Heart right ventricle (tissue), 16 donors: ENCODE measurements at regions not wholly inside any gene's neighbourhood (a gene's known extent, or its start where the extent isn't known, plus 50 kb on each side); places are given as distances from the start of the nearest gene placed in this dataset.

Experiments
- ATAC-seq, 8 donors: fragments of 200-7000 bp; cut with Tn5 transposase; one replicate each; pipeline ENCODE4 v1.9.1; 2020; ENCODE audit warnings: mild to moderate bottlenecking in 8 of 8, moderate library complexity in 8 of 8, moderate number of reproducible peaks in 1 of 8
- DNase-seq, 2 donors: peaks; one replicate each; pipeline ENCODE4 v3.0.0-alpha.2; 2020
- H3K27ac ChIP-seq, 10 donors: fragments of 200-600 bp; sonication (generic) in 2 of 10; one replicate each; pipeline versions ENCODE4 v1.5.0 to v1.8.0; 2020 to 2022; ENCODE audit warnings: mild to moderate bottlenecking in 3 of 10
- H3K27me3 ChIP-seq, 7 donors: fragments of 200-600 bp; one replicate each; pipeline ENCODE4 v1.8.0; 2021 to 2022; ENCODE audit warnings: mild to moderate bottlenecking in 2 of 7
- H3K36me3 ChIP-seq, 9 donors: fragments of 200-600 bp; sonication (generic) in 1 of 9; one replicate each; pipeline versions ENCODE4 v1.5.0 to v1.8.0; 2020 to 2022; ENCODE audit warnings: mild to moderate bottlenecking in 2 of 9
- H3K4me1 ChIP-seq, 9 donors: fragments of 200-600 bp; sonication (generic) in 1 of 9; one replicate each; pipeline versions ENCODE4 v1.5.0 to v1.8.0; 2020 to 2022; ENCODE audit warnings: mild to moderate bottlenecking in 4 of 9
- H3K4me3 ChIP-seq, 10 donors: fragments of 200-600 bp; sonication (generic) in 2 of 10; one replicate each; pipeline versions ENCODE4 v1.5.0 to v1.8.0; 2020 to 2022; ENCODE audit warnings: mild to moderate bottlenecking in 7 of 10, moderate library complexity in 2 of 10
- H3K9me3 ChIP-seq, 11 donors: fragments of 200-600 bp in 10 of 11; sonication (generic) in 2 of 11; one replicate each; pipeline versions ENCODE4 v1.5.0 to v1.8.0; 2013 to 2022; ENCODE audit warnings: mild to moderate bottlenecking in 2 of 11, control low read depth in 1 of 11, moderate library complexity in 1 of 11
- WGBS, 2 donors: extraction: QIAGEN DNeasy Blood & Tissue Kit; methylation state at CpG; one replicate each; pipeline ENCODE4 v1.1.7; 2013; ENCODE audit warnings: inconsistent platforms in 1 of 2; 5-methylcytosine and 5-hydroxymethylcytosine counted together
- intact Hi-C, 10 donors: fragments of 100-400 bp; cut with DNase I; formaldehyde crosslinking; loops; one replicate each; pipeline versions ENCODE4 v1.11.1 to v1.14.2; 2022
- TF ChIP-seq, protein P1 (sequence below), 9 donors: fragments of 200-600 bp; sonication (generic) in 2 of 9; IDR thresholded peaks; one replicate each; pipeline versions ENCODE4 v1.5.0 to v1.8.0; 2021 to 2022; ENCODE audit warnings: antibody characterized with exemption in 9 of 9, mild to moderate bottlenecking in 5 of 9, moderate library complexity in 1 of 9
- donor health status: Arrhythmogenic right ventricular cardiomyopathy.
- donor health status: ischemic (EF 13 %, LVEDD 7.1; RV severe dilation, severe dysfunction).
- donor health status: healthy with polysubstance abuse.
- donor health status: DM: no; HTN: yes; CAD: no.
- donor health status: DM: no; HTN: no; CAD: no.
- donor health status: ischemic (EF 25% LVEDD 6.9; RV normal size, moderate dysfunction).
- donor health status: ischemic (EF 25% LVEDD 5.7; RV mildly dilated, moderate dysfunction).
- donor health status: healthy.
- donor health status: DM: yes; HTN: yes; CAD: no.
- donor health status: Ischemic cardiomyopathy.
- donor health status: ischemic (EF 35%, LVEDD 5.7; RV mildly dilated, moderate dysfunction).
- donor health status: nonischemic (EF 11% LVEDD 7.7; RV severe dilation, severe dysfunction).
- donor health status: DM: yes; HTN: yes; CAD: no.
- donor health status: PGD.
- donor health status: ischemic (EF 29% LVEDD 5.4; RV normal size, mild dysfunction).
- donor health status: nonischemic (EF 23%, LVEDD 6.1; RV moderate dilation, normal function).

DNA sequence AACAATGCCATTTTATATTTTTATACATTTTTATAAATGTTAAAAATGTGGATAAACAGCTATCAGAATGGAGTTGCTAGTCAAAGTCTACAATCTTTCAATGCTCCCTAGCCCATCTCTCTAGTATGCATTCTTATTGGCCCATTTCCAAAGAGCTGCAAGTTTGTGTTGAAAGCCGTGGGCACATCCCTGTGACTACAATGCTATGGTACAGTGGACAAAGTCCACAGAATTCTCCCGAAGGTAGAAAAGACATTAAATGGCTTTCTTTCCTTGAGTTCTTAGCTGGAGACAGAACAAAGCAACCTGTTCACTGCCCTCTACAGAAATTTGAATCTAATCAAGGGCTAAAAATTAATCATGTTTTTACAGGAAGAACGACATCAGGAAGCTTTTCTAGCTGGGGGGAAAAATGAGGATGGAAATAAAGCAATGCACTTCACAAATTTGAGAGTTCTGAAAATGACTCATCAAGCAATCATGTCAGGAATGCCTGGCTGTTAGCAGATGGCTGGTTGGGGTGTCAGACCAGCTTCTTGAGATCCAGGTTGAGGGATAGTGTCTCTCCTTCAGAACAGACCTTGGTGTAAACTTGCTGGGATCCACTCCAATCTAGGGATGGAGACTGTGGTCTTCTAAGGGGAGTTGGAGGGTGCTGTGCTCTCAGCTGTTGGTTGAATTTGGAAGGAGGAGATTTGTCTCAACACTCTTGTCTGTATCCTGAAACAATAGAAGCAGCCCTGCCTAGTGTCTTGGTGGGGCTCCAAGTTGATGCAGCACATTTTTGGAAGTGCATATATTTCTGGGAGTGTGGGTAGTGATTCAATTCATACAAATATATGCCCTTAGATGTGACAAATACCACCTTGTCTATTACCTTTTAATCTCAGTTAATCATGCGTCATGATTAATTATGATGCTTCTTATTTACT, 143.4 kb upstream of the PHACTR1 start:
- peaks cover 0 to 24% (median 17%) of the 10 kb centered on the region in 9 donors for H3K4me1 ChIP-seq
- no peak for DNase-seq
- peak overlapping the region in 6 of 10 donors; percentile 5 to 41 (median 26) for H3K27ac ChIP-seq
- H3K36me3 ChIP-seq, result no peaks in the 10 kb centered on the region
- intact Hi-C loops, result no loop called here
- H3K4me3 ChIP-seq, result no peak overlapping the region
- H3K27me3 ChIP-seq, result no peaks in the 10 kb centered on the region
- H3K9me3 ChIP-seq, result no peaks in the 10 kb centered on the region
- ATAC-seq, result peak in 5 of 8 donors; percentile 8 to 58 (median 38)
- TF ChIP-seq, protein P1, sequence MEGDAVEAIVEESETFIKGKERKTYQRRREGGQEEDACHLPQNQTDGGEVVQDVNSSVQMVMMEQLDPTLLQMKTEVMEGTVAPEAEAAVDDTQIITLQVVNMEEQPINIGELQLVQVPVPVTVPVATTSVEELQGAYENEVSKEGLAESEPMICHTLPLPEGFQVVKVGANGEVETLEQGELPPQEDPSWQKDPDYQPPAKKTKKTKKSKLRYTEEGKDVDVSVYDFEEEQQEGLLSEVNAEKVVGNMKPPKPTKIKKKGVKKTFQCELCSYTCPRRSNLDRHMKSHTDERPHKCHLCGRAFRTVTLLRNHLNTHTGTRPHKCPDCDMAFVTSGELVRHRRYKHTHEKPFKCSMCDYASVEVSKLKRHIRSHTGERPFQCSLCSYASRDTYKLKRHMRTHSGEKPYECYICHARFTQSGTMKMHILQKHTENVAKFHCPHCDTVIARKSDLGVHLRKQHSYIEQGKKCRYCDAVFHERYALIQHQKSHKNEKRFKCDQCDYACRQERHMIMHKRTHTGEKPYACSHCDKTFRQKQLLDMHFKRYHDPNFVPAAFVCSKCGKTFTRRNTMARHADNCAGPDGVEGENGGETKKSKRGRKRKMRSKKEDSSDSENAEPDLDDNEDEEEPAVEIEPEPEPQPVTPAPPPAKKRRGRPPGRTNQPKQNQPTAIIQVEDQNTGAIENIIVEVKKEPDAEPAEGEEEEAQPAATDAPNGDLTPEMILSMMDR (IDR thresholded peaks at IDR 0.05), result no peak
- WGBS, 2 donors, result 50 to 58% methylated on average over 4 of the region's 4 CpGs

DNA sequence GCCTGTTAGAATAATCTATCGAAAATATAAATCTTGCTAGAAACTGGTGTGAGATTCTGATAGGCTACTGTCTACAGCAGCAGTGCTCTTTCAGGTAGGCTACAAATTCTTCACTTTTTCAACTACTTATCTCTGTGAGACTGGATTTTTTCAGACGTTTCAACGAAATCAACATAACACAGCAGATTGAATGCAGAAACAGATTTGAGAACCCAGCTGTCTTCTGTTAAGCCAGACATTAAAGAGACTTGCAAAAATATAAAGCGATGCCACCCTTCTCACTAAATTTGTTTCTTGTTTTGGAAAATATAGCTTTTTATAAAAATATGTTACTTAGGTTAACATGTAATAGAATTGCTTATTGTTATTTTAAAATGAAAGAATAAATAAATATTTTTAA, 140.6 kb upstream of the PHACTR1 start:
- TF ChIP-seq, protein P1 (IDR thresholded peaks at IDR 0.05), result no peak
- intact Hi-C loops, result no loop called here
- WGBS, 2 donors, result 79 to 81% methylated on average over 4 of the region's 4 CpGs
- ATAC-seq (no peak), DNase-seq (no peak)
- no peak overlapping the region for H3K27ac ChIP-seq
- no peaks in the 10 kb centered on the region for H3K9me3 ChIP-seq
- H3K4me1 ChIP-seq, result peaks cover 0 to 12% (median 9%) of the 10 kb centered on the region in 9 donors
- H3K4me3 ChIP-seq, result no peak overlapping the region
- no peaks in the 10 kb centered on the region for H3K27me3 ChIP-seq
- no peaks in the 10 kb centered on the region for H3K36me3 ChIP-seq

DNA sequence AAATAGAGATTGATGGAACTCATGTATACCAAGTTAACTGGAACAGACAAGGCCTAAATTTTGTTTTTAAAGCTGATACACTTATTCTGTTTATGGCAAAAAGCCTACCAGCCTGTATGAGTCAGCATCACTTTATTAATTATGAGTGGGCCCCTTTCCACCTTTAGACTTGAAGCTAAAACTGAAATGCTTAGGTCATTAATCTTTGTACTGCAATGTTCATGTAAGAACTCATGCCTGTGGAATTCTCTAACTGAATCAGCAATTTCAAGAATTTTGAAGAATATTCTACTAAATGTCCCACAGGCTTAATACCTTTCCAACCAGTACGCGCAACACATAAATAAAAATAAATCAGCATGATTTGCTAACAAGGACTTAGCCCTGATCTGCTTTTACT, 140.2 kb upstream of the PHACTR1 start:
- WGBS, 2 donors, result 96 to 98% methylated on average over 2 of the region's 2 CpGs
- Histone ChIP-seq H3K36me3 (no peaks in the 10 kb centered on the region), H3K9me3 (no peaks in the 10 kb centered on the region), H3K27ac (no peak overlapping the region), H3K4me1 (peaks cover 0 to 11% (median 9%) of the 10 kb centered on the region in 9 donors), H3K27me3 (no peaks in the 10 kb centered on the region), H3K4me3 (no peak overlapping the region)
- no peak for DNase-seq
- intact Hi-C loops, result no loop called here
- no peak for ATAC-seq
- TF ChIP-seq, protein P1 (IDR thresholded peaks at IDR 0.05), result no peak

DNA sequence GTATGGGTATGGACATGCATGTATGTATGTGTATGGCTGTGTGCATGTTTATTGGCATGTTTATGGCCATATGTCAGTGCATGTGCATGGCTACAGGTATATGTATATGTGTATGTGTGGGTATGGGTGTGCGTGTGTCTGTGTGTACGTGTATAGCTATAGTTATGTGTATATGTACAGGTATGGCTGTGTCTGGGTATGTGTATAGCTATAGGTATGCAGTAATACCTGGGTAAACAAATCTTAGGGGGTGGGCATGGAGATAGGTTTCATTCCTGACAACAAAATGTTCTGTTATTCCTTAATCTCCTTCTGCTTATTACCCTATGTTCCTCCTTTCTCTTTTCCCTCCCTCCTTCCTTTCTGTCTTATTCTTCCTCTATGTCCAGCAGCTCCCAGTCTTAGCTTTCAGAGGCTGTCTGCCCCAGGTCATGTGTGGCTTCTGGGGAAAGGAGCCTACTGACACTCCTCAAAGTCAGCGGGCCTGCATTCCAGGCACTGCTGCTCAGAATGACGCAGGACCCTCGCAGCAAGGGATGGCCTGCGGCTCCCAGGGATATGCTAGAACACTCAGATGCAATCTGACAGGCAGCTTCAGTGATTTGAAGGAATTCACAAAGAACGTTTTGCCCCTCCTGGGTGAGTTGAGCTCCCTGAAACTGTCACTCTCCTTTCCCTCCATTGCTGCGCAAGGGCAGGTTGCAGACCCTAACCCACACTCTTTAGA, 139.3 kb upstream of the PHACTR1 start:
- H3K4me1 ChIP-seq, result peaks cover 0 to 11% (median 9%) of the 10 kb centered on the region in 9 donors
- ATAC-seq (no peak), DNase-seq (no peak)
- intact Hi-C loops, result no loop called here
- TF ChIP-seq, protein P1 (IDR thresholded peaks at IDR 0.05), result no peak
- no peaks in the 10 kb centered on the region for H3K27me3 ChIP-seq
- H3K4me3 ChIP-seq, result no peak overlapping the region
- H3K36me3 ChIP-seq, result no peaks in the 10 kb centered on the region
- H3K27ac ChIP-seq, result no peak overlapping the region
- WGBS, 2 donors, result 77% methylated on average over 8 of the region's 8 CpGs
- H3K9me3 ChIP-seq, result no peaks in the 10 kb centered on the region
